ENCODE measurements at regions not wholly inside any gene's neighbourhood (a gene's known extent, or its start where the extent isn't known, plus 50 kb on each side); places are given as distances from the start of the nearest gene placed in this dataset.

DNA sequence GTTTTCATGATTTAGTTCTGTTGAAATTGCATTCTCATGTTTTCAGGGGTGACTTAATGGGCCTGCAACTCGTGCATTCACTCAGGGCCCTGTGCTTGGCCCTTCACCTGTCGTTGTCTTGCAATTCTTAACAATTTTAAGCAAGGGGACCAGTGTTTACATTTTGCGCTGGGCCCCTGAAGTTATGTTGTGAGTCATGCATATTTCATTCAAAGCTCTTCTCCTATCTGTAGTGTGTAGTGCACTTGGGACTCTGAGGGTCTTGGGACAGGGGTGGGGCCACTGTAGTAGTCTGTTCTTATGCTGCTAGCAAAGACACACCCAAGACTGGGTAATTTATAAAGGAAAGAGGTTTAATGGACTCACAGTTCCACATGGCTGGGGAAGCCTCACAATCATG lies 211.2 kb upstream of the RXFP2 start:
- TF ChIP-seq POLR2A (IDR thresholded peaks at IDR 0.05), result no peak
- TF ChIP-seq, protein P1, sequence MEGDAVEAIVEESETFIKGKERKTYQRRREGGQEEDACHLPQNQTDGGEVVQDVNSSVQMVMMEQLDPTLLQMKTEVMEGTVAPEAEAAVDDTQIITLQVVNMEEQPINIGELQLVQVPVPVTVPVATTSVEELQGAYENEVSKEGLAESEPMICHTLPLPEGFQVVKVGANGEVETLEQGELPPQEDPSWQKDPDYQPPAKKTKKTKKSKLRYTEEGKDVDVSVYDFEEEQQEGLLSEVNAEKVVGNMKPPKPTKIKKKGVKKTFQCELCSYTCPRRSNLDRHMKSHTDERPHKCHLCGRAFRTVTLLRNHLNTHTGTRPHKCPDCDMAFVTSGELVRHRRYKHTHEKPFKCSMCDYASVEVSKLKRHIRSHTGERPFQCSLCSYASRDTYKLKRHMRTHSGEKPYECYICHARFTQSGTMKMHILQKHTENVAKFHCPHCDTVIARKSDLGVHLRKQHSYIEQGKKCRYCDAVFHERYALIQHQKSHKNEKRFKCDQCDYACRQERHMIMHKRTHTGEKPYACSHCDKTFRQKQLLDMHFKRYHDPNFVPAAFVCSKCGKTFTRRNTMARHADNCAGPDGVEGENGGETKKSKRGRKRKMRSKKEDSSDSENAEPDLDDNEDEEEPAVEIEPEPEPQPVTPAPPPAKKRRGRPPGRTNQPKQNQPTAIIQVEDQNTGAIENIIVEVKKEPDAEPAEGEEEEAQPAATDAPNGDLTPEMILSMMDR (IDR thresholded peaks at IDR 0.05), result no peak

Data from Peyer's patch (tissue), 4 donors.